SK-N-SH treated with all-trans-retinoic acid at 6 μM for 48 hours (cell line): ENCODE measurements at regions not wholly inside any gene's neighbourhood (a gene's known extent, or its start where the extent isn't known, plus 50 kb on each side); places are given as distances from the start of the nearest gene placed in this dataset.

Source experiments
- CREB5 ChIP-seq: fragments of 250-450 bp; sonication (Bioruptor Pico); IDR thresholded peaks from 2 replicates; pipeline ENCODE4 v1.5.1; 2020; ENCODE audit warnings: low read depth, mild to moderate bottlenecking, moderate library complexity
- PATZ1 ChIP-seq: fragments of 250-450 bp; sonication (Bioruptor Pico); IDR thresholded peaks from 2 replicates; pipeline ENCODE4 v1.8.0; 2020; ENCODE audit warnings: mild to moderate bottlenecking, moderate library complexity, borderline replicate concordance
- POU6F1 ChIP-seq: fragments of 250-450 bp; sonication (Bioruptor Pico); IDR thresholded peaks from 2 replicates; pipeline ENCODE4 v1.8.0; 2021; ENCODE audit warnings: low read depth, mild to moderate bottlenecking, moderate library complexity, borderline replicate concordance
- TCF4 ChIP-seq: fragments of 250-450 bp; sonication (Bioruptor Pico); IDR thresholded peaks from 2 replicates; pipeline ENCODE4 v1.8.0; 2021; ENCODE audit warnings: mild to moderate bottlenecking, moderate library complexity, borderline replicate concordance
- TOX ChIP-seq: fragments of 250-450 bp; sonication (Bioruptor Pico); IDR thresholded peaks from 2 replicates; pipeline ENCODE4 v1.8.0; 2021; ENCODE audit warnings: mild to moderate bottlenecking, moderate library complexity, borderline replicate concordance
- TSHZ2 ChIP-seq: fragments of 250-450 bp; sonication (Bioruptor Pico); IDR thresholded peaks from 2 replicates; pipeline ENCODE4 v1.5.0; 2020; ENCODE audit warnings: mild to moderate bottlenecking, moderate library complexity
- ZC3H10 ChIP-seq: fragments of 250-450 bp; sonication (Bioruptor Pico); IDR thresholded peaks from 2 replicates; pipeline ENCODE4 v1.5.1; 2021; ENCODE audit warnings: mild to moderate bottlenecking, moderate library complexity
- ZFP30 ChIP-seq: fragments of 450-650 bp; formaldehyde crosslinking; IDR thresholded peaks from 2 replicates; pipeline ENCODE4 v1.5.0; 2022; ENCODE audit warnings: mild to moderate bottlenecking, moderate library complexity
- ZNF565 ChIP-seq: fragments of 450-650 bp; formaldehyde crosslinking; conservative IDR thresholded peaks from 2 replicates; pipeline ENCODE4 v1.5.0; 2020; ENCODE audit warnings: low read depth, mild to moderate bottlenecking, moderate library complexity

GRCh38 chrX:36908801-36909675 is 99.1 kb upstream of the FAM47C start:
- TF ChIP-seq ZC3H10 (CRISPR knock-in tag), result no peak
- TF ChIP-seq TSHZ2 (CRISPR knock-in tag), result no peak
- TF ChIP-seq TCF4, result no peak
- no peak for TF ChIP-seq TOX (CRISPR knock-in tag)
- no peak for TF ChIP-seq ZFP30
- no peak for TF ChIP-seq PATZ1 (CRISPR knock-in tag)
- no peak for TF ChIP-seq CREB5 (CRISPR knock-in tag)
- TF ChIP-seq ZNF565 (CRISPR knock-in tag), result no peak
- no peak for TF ChIP-seq POU6F1 (CRISPR knock-in tag)
